SK-N-SH (cell line): ENCODE measurements at regions not wholly inside any gene's neighbourhood (a gene's known extent, or its start where the extent isn't known, plus 50 kb on each side); places are given as distances from the start of the nearest gene placed in this dataset.
"Not testable (repeated sequence)": the region's sequence is repeated elsewhere in the genome, so short reads cannot be mapped to it uniquely, and the experiment has no call there.

Experiments used
- CTCF ChIA-PET: fragments of 300-600, 350-600 bp; formaldehyde crosslinking; extraction: SDS; loops from one replicate; lab custom pipeline; 2021; lab: Yijun Ruan, JAX
- POLR2A ChIA-PET: fragments of 350-600 bp; sonication (Branson Sonifier 250); formaldehyde crosslinking; extraction: SDS; loops from one replicate; lab custom pipeline; 2020; ENCODE audit warnings: antibody characterized with exemption, inconsistent platforms; lab: Yijun Ruan, JAX
- DNase-seq: peaks from one replicate; pipeline ENCODE4 v3.0.0; 2012
- H2AFZ ChIP-seq: fragments of 200-600 bp; sonication (generic); 2 replicates; pipeline ENCODE4 v1.8.1; 2016; ENCODE audit warnings: antibody characterized with exemption, mild to moderate bottlenecking, low read depth
- H3F3A ChIP-seq: fragments of 200-600 bp; sonication (generic); replicated peaks from 2 replicates; pipeline ENCODE3; 2016; ENCODE audit warnings: antibody characterized with exemption, mild to moderate bottlenecking; ENCODE audit not compliant: insufficient read depth
- H3K27ac ChIP-seq, 2 experiments: fragments of 200-500 bp in 1 of 2; fragments of 200-600 bp in 1 of 2; sonication (Bioruptor generic) in 1 of 2; sonication (generic), shearing (Covaris generic) in 1 of 2; 2 replicates each; pipeline versions ENCODE4 v1.5.1 to v1.6.1; 2014 to 2016; ENCODE audit warnings: low read depth in 2 of 2, inconsistent platforms in 1 of 2, low read length in 1 of 2, mild to moderate bottlenecking in 1 of 2, mixed read lengths in 1 of 2
- H3K27me3 ChIP-seq: fragments of 200-600 bp; sonication (generic), shearing (Covaris generic); 2 replicates; pipeline ENCODE4 v1.6.1; 2016; ENCODE audit warnings: mixed run types; ENCODE audit not compliant: insufficient read depth
- H3K36me3 ChIP-seq, 2 experiments: fragments of 200-500 bp in 1 of 2; fragments of 200-600 bp in 1 of 2; sonication (Bioruptor generic) in 1 of 2; sonication (generic) in 1 of 2; replicated peaks in 1 of 2; 2 replicates each; pipeline versions ENCODE3 to v1.5.1; 2014 to 2016; ENCODE audit warnings: low read length in 1 of 2, mild to moderate bottlenecking in 1 of 2; ENCODE audit not compliant: insufficient read depth in 2 of 2, control insufficient read depth in 1 of 2
- H3K4me1 ChIP-seq, 2 experiments: fragments of 200-500 bp in 1 of 2; fragments of 200-600 bp in 1 of 2; sonication (Bioruptor generic) in 1 of 2; sonication (generic), shearing (Covaris generic) in 1 of 2; 2 replicates each; pipeline versions ENCODE4 v1.5.1 to v1.6.1; 2014 to 2016; ENCODE audit warnings: low read depth in 1 of 2, low read length in 1 of 2, mixed run types in 1 of 2; ENCODE audit not compliant: insufficient read depth in 2 of 2, control insufficient read depth in 1 of 2
- H3K4me2 ChIP-seq: fragments of 200-600 bp; sonication (generic), shearing (Covaris generic); 2 replicates; pipeline ENCODE4 v1.6.1; 2017; ENCODE audit warnings: mixed run types
- H3K4me3 ChIP-seq, 2 experiments: fragments of 200-500 bp in 1 of 2; fragments of 200-600 bp in 1 of 2; sonication (Bioruptor generic) in 1 of 2; sonication (generic), shearing (Covaris generic) in 1 of 2; 2 replicates each; pipeline versions ENCODE4 v1.5.1 to v1.8.1; 2014 to 2016; ENCODE audit warnings: low read depth in 2 of 2, inconsistent platforms in 1 of 2, low read length in 1 of 2, mild to moderate bottlenecking in 1 of 2, mixed read lengths in 1 of 2, moderate library complexity in 1 of 2
- H3K79me2 ChIP-seq: fragments of 200-600 bp; sonication (generic); 2 replicates; pipeline ENCODE4 v1.8.1; 2017; ENCODE audit warnings: mild to moderate bottlenecking; ENCODE audit not compliant: insufficient read depth
- H3K9ac ChIP-seq: fragments of 200-600 bp; sonication (generic); 2 replicates; pipeline ENCODE4 v1.6.1; 2017; ENCODE audit warnings: mixed run types
- H3K9me2 ChIP-seq: fragments of 200-600 bp; sonication (generic); 2 replicates; pipeline ENCODE4 v1.6.1; 2017; ENCODE audit warnings: mixed run types
- H3K9me3 ChIP-seq: fragments of 200-600 bp; sonication (generic); 2 replicates; pipeline ENCODE4 v1.6.1; 2017; ENCODE audit warnings: mixed run types, mild to moderate bottlenecking, moderate library complexity
- H4K20me1 ChIP-seq: fragments of 200-600 bp; sonication (generic); 2 replicates; pipeline ENCODE4 v1.6.1; 2017; ENCODE audit warnings: mild to moderate bottlenecking, mixed run types; ENCODE audit not compliant: insufficient read depth
- CHD2 ChIP-seq: fragments of 150-350 bp; IDR thresholded peaks from 2 replicates; pipeline ENCODE4 v1.6.1; 2018; ENCODE audit warnings: low read length; ENCODE audit not compliant: partially characterized antibody
- ELF1 ChIP-seq: IDR thresholded peaks from 2 replicates; pipeline ENCODE4 v1.4.0; 2012
- EP300 ChIP-seq, 2 experiments: IDR thresholded peaks; 2 replicates each; pipeline versions ENCODE4 v1.4.0 to v1.6.1; 2012; ENCODE audit warnings: borderline replicate concordance in 1 of 2, low read depth in 1 of 2, low read length in 1 of 2
- FOXJ3 ChIP-seq: sonication (generic); formaldehyde crosslinking; IDR thresholded peaks from 2 replicates; pipeline ENCODE4 v1.5.1; 2020; ENCODE audit warnings: mild to moderate bottlenecking, missing genetic modification reagents
- IRF3 ChIP-seq: fragments of 150-350 bp; IDR thresholded peaks from 2 replicates; pipeline ENCODE4 v1.6.1; 2016; ENCODE audit warnings: mild to moderate bottlenecking, low read depth, low read length
- JUND ChIP-seq: IDR thresholded peaks from 2 replicates; pipeline ENCODE4 v1.4.0; 2012
- NRF1 ChIP-seq: IDR thresholded peaks from 2 replicates; pipeline ENCODE4 v1.6.1; 2012; ENCODE audit warnings: low read depth, mild to moderate bottlenecking, low read length
- PBX3 ChIP-seq: IDR thresholded peaks from 2 replicates; pipeline ENCODE4; 2012
- RAD21 ChIP-seq: IDR thresholded peaks from 2 replicates; pipeline ENCODE4 v1.6.1; 2012; ENCODE audit warnings: mild to moderate bottlenecking, low read length
- RCOR1 ChIP-seq: fragments of 150-350 bp; IDR thresholded peaks from 2 replicates; pipeline ENCODE4 v1.6.1; 2017; ENCODE audit warnings: antibody characterized with exemption, low read length
- SMC3 ChIP-seq: IDR thresholded peaks from 2 replicates; pipeline ENCODE4 v1.6.1; 2012; ENCODE audit warnings: low read depth, low read length, improper control_type of control experiment
- USF1 ChIP-seq: IDR thresholded peaks from 2 replicates; pipeline ENCODE4 v1.4.0; 2012; ENCODE audit warnings: low read depth, borderline replicate concordance
- USF2 ChIP-seq: fragments of 150-350 bp; IDR thresholded peaks from 2 replicates; pipeline ENCODE4 v1.6.1; 2017; ENCODE audit warnings: antibody characterized with exemption, low read length, low read depth, borderline replicate concordance
- ZBTB33 ChIP-seq: IDR thresholded peaks from 2 replicates; pipeline ENCODE4 v1.4.0; 2012; ENCODE audit warnings: low read depth, borderline replicate concordance
- WGBS: methylation state at CpG from one replicate; pipeline ENCODE4 v1.1.6; 2017; ENCODE audit warnings: low lambda C conversion rate; 5-methylcytosine and 5-hydroxymethylcytosine counted together

GRCh38 chr12:126979564-126979963 lies 1287.4 kb upstream of the TMEM132C start:
- H3K9ac ChIP-seq, H2AFZ ChIP-seq, H3K4me2 ChIP-seq, H3K9me3 ChIP-seq, H3K4me3 ChIP-seq, H3K9me2 ChIP-seq, H3K4me1 ChIP-seq, H3F3A ChIP-seq, H3K27ac ChIP-seq, H3K79me2 ChIP-seq, DNase-seq, H3K36me3 ChIP-seq, POLR2A ChIA-PET, H3K27me3 ChIP-seq, CTCF ChIA-PET, H4K20me1 ChIP-seq: not testable (repeated sequence)
- 13% methylated on average over 2 of the region's 2 CpGs for WGBS

GRCh38 chr12:126982707-126983106 lies 1284.3 kb upstream of the TMEM132C start:
- Histone ChIP-seq H3K9me3 (no peaks in the 10 kb centered on the region), H3K4me2 (no peak overlapping the region), H3K4me3 (no peak overlapping the region), H3K9ac (no peak overlapping the region), H3K79me2 (no peaks in the 10 kb centered on the region), H3K9me2 (no peaks in the 10 kb centered on the region), H3K4me1 (no peaks in the 10 kb centered on the region), H2AFZ (no peak overlapping the region), H3F3A (no peaks in the 10 kb centered on the region), H3K27me3 (no peaks in the 10 kb centered on the region), H3K36me3 (no peaks in the 10 kb centered on the region), H4K20me1 (no peaks in the 10 kb centered on the region), H3K27ac (no peak overlapping the region)
- 0% methylated on average over 1 of the region's 1 CpG for WGBS
- ChIA-PET CTCF (no interaction called here), POLR2A (no interaction called here)
- no peak for TF ChIP-seq CHD2
- no peak for TF ChIP-seq USF2
- no peak for TF ChIP-seq ELF1
- TF ChIP-seq RCOR1 = no peak
- no peak for TF ChIP-seq ZBTB33
- TF ChIP-seq SMC3 = no peak
- TF ChIP-seq USF1 = no peak
- no peak for TF ChIP-seq JUND
- no peak for TF ChIP-seq PBX3
- no peak for TF ChIP-seq IRF3
- TF ChIP-seq FOXJ3 (CRISPR knock-in tag) = no peak
- TF ChIP-seq RAD21 = no peak
- no peak for TF ChIP-seq NRF1
- no peak for TF ChIP-seq EP300 (IDR thresholded peaks at IDR 0.05; ENCODE audit: borderline replicate concordance in 1 of 2, low read depth in 1 of 2, low read length in 1 of 2)
- DNase-seq = no peak

GRCh38 chr12:126983735-126984134 lies 1283.2 kb upstream of the TMEM132C start:
- H3F3A ChIP-seq, DNase-seq, H4K20me1 ChIP-seq, H3K4me3 ChIP-seq, H3K4me1 ChIP-seq, CTCF ChIA-PET, H3K79me2 ChIP-seq, H3K9me2 ChIP-seq, H2AFZ ChIP-seq, H3K36me3 ChIP-seq, H3K27me3 ChIP-seq, H3K9ac ChIP-seq, H3K4me2 ChIP-seq, POLR2A ChIA-PET, H3K27ac ChIP-seq, H3K9me3 ChIP-seq: not testable (repeated sequence)
- 5% methylated on average over 2 of the region's 2 CpGs for WGBS
